Fibroblast of upper back skin (primary cell): ENCODE measurements at regions not wholly inside any gene's neighbourhood (a gene's known extent, or its start where the extent isn't known, plus 50 kb on each side); places are given as distances from the start of the nearest gene placed in this dataset.

ENCODE experiments used
- DNase-seq: peaks from one replicate; pipeline ENCODE4 v3.0.0-alpha.2; 2013

DNA sequence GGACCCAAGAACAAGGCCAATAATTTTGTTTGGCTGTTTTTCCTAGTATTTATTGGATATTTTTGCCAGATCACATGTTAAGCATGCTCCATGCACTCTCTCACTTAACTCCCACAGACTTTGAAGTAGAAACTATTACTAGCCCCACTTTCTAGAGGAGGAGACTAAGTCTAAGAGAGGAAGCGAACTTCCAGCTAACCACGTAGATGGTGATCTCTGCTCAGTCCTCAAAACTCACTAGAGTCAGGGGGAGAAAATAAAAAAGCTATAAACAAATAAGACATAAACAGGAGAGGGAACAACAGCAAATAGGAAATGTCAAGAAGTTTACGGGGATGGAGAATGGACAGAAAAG is 481.0 kb upstream of the PROK2 start:
- DNase-seq: no peak

DNA sequence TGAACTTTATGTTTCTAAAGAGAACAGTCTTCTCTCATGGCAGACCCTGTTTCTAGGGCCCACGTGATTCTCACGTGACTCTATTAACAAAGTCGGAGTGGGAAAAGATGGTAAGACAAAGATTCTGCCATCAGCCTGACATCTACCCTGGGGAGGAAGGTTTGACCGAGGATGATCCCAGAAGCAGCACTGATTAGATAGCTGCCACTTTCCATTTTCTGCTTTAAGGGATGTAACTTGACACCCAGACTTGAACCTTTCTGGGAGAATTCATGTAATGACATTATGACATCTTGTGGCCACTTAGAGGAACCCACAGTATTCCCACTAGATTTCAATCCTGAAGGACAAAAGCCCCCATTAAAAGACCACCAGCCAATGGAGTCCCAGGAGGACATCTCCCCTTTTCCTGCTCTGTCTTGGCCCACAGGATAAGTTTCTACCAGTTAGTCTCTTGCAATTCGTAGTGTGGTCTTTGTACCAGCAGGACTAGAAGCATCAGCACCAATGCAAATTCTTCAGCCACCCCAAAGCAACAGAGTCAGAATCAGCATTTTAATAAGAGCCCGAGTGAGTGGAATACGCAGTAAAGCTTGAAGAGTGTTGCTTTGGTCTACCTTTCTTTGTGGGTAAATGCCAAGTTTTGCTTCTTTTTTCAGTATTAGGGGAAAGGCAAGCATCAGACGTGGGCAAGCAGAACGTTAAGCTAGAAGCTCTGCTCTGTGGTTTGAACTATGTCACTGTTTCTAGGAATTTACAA is 480.5 kb upstream of the PROK2 start:
- peak; percentile 40 for DNase-seq

DNA sequence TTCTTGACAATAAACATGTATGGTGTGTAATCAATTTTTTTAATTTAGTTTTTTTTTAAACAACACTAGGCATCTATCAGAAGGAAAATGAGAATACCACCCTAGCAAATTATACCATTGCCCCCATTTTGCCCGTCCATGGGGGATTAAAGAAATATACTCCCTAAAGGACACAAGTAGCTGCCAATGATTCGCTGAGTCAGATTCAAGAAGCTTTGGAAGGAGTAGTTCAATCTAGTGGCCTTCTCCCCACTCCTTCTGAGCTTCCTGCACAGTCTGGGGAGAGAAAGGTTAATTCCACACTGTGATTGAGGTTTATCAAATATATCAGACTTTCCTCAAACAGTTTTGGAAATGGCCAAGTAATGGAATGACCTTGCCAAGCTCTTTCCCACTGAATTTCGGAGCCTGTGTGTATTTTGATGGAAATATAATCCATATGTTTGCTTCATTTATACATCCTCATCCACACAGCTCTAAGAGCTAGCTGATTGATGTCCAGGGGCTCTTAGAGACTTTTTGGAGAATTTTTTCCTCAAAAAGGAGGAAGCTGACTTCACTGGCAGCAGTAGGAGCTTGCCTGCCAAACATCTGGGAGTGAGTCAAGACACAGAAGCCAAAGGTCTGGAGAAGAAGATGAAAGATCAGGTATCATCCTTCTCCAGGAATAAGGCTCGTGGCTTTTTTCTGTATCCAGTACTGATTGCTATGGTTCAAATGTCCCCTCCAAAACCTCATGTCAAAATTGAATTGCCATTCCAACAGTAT is 478.5 kb upstream of the PROK2 start:
- no peak for DNase-seq

DNA sequence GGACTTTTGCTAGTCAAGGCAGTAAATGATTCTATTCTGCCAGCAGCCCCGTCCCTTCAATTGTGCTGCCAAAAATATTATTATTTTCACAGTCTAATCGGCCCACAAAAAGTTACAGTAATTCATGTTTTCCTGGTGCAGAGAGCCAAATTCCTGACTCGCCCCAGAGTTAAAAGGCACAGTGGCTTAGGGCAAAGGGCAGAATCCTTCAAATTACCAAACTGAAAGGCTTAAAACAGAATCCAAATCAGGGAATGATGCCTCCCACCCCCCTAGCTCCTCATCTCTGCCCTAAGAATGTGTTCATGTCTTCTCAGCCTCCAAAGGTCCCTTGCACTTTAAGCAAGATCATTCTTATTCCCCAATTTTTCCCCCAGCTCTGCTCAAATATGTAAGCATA is 477.8 kb upstream of the PROK2 start:
- DNase-seq: no peak

DNA sequence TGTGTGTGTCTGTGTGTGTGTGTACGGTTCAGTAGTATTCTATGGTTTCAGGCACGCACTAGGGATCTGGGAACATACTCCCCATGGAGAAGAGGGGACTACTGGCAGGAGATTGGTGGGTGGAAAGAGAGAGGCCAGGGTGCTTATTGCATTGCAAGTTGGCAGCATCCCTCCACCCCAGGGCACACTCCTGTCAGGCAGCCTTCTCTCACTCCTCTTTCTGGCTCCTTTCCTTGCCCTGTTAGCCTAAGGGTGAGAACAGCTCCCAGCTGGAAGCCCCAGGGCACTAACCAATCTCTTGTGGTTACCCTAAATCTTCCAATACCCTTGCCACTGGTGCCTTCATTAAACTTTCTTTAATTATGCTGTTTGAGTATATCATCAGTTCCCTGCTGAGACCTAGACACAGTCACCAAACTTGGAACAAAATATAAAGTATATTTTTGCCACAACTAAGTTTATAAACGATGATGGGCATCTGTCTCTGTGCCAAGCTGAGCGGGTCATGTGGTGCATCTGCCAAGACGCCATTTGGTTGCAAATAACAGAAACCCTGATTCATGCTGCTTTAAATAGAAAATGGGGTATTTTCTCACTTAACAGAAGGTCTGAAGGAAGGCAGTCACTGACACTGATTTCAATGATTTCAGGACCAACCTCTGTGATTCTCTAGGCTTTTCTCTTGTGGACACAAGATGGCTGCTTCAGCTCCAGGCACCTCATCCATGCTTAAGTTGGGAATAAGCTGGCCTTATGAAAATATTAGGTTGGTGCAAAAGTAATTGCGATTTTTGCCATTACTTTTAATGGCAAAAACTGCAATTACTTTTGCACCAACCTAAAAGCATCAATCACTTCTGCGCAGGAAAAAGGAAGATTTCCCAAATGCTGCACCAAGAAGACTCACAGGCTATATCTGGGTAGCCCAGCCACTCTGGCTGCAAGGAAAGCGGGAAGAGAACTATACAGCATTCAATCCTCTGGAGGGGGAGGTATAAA is 476.9 kb upstream of the PROK2 start:
- no peak for DNase-seq

DNA sequence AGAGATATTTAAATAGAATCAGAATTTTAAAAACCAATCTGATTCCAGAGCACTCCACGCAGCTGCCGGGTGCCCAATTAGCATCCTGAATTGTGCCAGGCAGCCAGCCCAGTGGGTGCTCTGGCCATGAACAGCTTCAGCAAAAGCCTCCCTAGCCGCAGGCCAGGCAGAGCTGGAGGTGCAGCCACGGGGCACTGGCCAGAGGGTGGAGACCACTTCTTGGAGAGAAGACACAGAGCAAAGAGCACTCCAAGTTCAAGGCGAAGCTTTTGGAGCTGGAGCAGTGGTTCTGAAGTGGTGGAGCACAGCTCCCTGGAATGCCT is 475.6 kb upstream of the PROK2 start:
- DNase-seq: no peak

DNA sequence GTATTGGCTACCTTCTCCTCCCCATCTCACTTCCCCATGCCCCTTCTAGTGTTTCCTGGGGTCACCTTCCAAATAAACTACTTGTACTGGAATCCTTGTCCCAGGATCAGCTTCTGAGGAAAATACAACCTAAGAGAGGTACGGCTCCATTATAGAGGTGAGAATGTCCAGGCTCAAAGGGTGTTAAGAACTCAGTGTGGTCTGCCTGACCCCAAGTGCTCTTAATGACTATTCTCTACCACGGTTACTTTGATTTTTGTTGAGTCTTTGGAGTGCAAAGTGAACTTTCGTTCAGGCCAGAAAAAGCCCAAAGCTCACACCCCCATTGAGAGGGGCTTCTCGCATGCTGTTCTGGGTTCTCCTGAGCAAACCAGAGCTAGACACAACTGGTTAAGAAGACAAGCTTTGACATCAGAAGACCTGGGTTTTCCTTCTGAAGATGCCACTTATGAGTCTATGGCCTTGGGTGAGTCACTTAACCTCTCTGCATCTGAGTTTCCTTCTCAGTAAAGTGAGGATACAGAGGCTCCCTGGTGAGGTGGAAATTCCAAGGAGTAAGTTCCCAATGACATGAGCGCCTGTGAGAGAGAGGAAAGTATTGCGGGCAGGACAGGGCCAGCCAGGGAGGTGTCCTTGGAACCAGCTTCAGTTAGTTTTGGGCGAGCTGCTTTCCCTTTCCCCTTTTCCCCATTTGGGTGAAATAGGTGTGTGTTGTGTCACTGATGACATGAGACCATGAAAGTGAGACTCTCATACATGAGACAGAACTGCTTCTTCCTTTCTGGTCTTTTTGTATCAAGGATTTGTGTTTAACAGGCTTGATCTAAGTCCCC is 475.0 kb upstream of the PROK2 start:
- DNase-seq: no peak

DNA sequence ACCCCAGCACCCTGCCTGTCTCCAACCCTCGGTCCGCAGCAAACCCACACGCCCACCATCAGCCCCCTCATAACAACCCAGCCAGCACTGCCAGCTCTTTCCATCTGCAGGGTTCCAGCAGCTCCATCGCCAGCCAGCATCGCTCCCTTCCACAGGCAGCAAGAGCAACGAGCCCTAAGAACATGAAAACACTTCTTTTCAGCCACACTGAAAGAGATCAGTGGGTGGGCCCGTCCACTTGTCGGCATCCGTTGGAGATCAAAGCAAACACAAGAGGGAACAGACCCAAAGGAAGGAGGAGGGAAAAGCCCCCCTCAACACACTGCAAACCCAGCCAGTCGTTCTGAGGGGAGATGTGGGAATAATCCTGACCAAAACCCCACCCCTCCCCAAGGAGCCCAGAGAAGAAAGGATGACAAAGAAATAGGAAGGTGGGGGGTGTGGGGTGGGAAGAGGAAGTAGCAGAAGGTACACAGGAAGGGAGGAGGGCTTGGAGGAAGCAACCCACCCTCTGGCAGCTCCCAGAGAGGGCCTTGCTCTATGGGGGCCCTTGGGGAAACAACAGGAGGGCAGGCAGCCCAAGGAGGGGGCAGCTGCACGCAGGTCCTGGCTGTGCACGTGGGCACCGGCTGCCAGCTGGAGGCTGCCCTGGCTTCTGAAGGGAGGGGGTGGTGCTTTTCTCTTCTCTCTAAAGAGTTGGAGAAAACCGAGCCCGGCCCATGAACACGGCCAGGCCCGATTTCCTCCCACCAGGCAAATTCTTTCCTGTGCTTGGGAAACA is 473.6 kb upstream of the PROK2 start:
- no peak for DNase-seq

DNA sequence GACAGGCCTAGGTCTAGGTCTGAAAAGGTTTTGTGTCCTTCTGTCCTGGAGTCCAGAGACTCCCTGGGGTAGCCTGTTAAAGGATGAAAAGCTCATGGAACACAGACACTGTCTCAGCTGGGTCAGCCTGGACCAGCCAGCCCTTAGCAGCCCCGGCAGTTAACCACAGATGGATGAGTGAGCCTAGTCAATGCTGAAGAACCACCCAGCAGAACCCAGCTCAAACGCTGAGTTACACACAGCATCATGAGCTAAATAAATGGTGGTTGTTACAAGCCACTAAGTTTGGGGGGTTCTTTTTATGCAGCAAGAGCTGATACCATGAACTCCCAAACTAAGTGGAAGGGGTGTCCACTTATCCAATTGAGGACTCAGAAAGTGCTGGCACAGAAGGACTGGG is 472.8 kb upstream of the PROK2 start:
- no peak for DNase-seq

DNA sequence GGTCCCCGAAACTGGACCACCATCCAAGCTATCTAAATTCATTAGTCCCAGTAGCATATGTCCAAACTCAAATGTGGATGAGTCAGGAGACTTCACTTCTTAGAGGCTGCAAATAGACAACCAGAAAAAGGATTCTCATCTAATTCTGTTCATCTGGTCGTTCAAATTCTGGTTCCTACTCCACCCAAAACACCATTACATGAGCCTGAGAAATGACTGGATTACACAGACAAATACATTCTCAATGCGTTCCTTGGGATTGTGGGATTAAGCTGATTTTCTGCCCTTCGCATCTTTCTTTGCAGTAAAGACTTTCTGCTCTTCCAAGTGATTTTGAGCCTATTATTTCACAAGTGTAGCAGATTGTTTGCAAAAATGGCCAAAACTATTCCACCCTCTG is 472.3 kb upstream of the PROK2 start:
- no peak for DNase-seq

DNA sequence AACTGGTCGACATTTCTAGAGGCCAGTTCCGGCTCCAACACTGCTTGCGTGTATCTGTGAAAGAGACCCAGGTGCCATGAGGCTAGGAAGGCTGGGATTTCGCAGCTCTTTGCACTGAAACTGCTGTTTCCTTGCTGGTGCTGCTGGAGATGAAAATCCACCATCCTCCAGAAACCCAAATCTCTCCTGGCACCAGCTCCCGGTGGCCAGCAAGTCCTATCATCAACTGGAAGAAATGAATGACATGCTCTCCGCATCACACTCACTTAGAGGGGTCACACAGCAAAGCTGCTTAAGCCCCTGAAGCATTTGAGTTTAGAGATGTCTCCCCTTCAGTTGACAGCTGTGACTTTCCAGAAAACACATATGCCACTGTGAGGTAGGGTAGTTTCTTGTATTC is 471.8 kb upstream of the PROK2 start:
- no peak for DNase-seq

DNA sequence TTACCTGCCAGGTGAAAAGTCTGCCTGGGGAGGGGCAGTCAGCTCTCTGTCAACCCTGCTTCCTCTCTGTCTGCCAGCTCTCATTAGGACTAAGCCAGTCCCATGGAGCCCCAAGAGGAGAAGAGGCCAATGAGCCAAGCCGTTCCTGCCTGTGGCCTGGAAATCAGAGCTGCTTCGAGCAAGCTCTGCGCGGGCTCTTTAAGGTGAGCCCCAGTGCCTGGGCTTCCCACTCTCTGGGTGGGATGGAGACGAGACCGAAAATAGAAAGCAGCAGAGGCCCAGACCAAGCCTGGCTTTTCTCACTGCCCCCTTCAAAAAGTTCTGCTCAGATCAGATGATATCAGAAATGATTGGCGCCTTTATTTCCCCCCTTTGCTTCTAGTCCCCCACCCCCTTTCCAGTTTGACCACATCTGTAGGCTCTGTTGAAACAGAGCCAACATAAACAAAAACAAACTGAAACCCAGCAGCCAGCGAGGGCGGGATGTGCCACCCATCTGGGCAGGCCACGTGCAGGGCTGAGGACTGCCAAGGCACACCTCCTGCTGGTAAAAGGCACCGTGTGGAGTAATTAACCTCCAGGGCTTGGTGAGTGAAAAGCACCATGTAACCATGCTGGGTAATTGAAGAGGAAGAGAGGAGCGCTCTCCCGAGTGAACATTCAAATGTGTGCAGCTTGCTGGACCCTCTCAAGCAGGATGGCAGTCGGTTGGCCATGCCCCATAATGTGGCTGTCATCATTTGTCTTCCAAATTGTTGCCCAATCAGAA is 471.0 kb upstream of the PROK2 start:
- DNase-seq: no peak

DNA sequence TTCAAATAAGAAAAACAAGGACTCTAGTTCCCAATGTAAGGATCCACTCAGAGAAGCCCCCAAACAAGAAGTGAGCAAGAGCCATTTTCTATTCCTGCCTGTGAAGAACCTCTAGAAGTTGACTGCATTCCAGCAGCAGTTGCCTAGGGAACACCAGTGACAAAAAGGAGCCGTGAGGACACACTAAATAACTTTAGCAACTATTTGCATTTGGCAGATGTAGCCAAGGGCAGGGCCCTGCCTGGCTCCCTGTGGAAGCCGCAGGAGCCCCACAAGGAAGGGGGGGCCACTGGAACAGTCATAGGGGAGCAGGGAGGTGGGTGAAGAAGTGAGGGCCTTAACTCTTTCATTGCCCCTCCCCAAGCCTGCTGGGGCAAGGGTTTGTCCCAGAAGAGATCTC is 470.2 kb upstream of the PROK2 start:
- peak; percentile 56 for DNase-seq

DNA sequence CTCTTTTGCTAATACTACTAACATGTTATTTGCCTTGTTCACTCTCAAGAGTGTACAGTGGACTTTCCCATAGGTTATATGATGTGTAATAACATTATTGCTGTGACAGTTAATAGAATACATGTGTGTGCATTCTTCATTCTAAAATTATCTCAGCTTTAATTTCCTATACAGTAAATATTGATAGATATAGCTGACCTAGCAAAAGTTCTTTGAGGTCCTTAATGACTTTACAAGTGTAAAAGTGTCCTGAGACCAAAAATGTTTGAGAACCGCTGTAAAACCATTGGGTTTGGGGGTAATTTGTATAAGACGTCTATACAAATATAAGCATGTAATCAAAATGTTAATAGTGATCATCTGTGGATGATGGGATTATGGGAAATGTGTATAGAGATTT is 469.5 kb upstream of the PROK2 start:
- no peak for DNase-seq

DNA sequence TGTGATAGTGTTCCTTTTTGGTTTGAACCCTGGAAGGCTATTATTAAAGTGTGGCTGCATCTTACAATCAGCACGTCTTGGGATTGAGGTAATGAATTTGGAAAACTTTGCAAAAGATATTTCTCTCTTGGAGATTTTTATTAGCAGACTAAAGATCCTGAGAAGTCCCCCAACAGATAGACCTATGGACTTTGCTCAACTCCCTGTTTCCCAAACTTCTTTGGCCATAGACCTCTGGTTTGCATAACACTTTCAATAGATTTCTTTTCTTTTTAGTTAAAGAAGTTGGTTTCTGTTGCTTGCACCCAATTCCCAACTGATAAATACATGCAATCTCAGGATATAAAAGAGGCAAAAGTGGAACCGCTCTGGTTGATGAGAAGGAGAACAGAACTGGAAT is 465.8 kb upstream of the PROK2 start:
- no peak for DNase-seq

DNA sequence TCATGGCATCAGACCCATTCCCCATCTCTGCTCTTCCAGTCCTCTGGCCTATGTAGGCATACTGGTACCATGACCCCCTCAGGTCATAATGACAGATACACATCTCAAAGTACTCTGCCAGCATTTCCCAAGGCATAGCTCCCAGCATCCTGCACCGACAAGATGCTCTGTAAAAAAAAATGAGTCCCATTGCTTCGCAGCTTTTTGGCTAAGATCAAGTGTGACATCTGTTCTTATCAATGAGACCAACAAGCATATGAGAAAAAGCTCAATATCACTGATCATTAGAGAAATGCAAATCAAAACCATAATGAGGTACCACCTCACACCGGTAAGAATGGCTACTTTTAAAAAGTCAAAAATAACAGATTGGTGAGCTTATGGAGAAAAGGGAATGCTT is 463.9 kb upstream of the PROK2 start:
- no peak for DNase-seq

DNA sequence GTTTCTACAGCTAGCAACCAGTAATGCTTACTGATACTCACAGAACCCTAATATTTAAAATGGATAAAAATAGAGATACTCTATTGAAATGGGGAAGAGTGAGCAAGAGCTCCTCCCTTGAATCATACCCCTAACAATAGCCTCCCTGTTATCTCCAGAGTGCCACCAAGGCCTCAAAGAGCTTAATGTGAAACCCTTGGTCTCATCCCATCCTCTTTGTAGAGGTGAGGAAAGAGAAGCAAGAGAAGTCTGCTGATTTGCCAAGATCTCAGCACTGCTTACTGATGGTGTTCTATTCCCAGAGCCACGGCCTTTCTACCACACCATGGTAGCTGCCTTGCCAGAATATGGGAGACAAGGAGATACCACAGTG is 463.4 kb upstream of the PROK2 start:
- no peak for DNase-seq

DNA sequence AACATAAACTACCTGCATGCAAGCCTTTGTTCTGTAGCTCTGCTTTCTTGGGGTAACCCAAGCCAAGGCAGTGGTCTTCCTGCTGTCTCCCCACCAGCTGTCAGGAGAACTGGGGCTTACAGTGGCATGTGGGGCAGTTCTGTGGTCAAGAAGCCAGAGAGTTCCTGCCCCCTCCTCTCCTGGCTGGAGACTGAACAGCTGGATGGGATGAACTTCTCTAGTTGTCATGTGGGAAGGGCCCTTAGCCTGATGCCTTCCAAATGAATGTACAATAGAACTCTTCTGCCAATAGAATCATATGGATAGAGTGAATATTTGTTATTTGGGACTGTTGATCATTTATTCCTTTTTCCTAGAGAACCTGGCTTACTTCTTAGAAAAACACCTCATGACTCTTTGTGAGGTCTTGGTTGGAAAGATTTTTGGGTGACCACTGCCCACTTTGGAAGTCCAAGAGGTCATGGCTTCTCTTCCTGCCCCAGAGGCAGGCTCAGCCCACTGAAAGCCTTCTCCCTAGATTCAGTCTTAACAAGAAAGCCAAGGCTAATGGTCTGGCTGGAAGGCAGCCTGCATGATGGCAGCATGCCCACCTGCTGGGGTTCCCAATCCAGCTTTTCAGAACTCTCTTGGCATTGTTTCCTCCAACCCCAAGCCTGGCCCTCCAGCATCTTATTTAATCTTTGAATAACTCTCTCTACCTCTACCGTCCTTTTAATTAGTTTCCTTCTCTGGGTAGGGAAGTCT is 462.9 kb upstream of the PROK2 start:
- DNase-seq: no peak

DNA sequence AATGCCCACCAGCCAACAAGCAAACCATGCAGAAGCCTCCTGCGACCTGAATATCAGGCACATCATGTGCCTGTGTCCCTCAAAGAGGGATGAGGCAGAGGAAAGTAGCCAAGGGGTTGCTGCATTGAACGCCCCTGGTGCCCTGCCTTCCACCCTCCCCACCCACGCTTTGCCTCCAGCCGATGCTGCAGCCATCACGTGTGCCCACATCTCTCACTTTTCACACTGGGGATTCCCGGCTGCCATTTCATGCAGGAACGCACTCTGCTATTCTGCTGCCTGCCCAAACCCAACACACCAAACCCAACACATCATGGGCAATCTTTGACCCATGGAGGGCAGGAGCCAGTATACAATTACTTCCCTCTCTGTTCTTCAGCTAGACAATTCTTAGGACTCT is 462.2 kb upstream of the PROK2 start:
- no peak for DNase-seq

DNA sequence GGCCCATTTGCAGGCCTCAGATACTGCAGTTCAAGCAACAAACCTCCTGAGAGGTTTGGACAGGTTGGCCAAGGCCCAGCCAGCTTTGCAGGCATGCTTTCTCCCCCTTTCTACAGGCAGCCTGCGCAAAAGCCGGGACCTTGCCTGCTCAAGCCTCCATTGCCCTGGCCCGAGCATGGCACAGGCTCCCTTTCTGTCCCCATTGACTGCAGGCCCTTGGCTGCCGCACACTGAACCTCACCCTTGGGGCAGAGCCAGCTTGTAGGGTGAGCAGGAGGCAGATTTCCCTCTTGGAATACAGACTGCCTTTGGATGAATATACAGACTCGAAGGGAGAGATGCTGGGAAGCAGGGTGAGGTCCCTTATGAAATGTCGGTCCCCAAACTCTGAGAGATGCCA is 461.7 kb upstream of the PROK2 start:
- no peak for DNase-seq
